Testis (tissue), 2 donors: ENCODE measurements at regions not wholly inside any gene's neighbourhood (a gene's known extent, or its start where the extent isn't known, plus 50 kb on each side); places are given as distances from the start of the nearest gene placed in this dataset.

Experiments used
- DNase-seq: peaks from one replicate; pipeline ENCODE4 v3.0.0-alpha.2; 2019
- H3K27ac ChIP-seq, 2 donors: fragments of 200-600 bp; sonication (generic); one replicate each; pipeline ENCODE4 v1.5.1; 2019
- H3K27me3 ChIP-seq: fragments of 200-600 bp; sonication (generic); one replicate; pipeline ENCODE4 v1.5.1; 2019
- H3K36me3 ChIP-seq: fragments of 200-600 bp; sonication (generic); one replicate; pipeline ENCODE4 v1.5.1; 2017; ENCODE audit warnings: low read depth; ENCODE audit errors: missing control alignments
- H3K4me1 ChIP-seq: fragments of 200-600 bp; sonication (generic); one replicate; pipeline ENCODE4 v1.5.1; 2019
- H3K4me3 ChIP-seq, 2 donors: fragments of 200-600 bp; sonication (generic); one replicate each; pipeline ENCODE4 v1.5.1; 2017 to 2019
- H3K9me3 ChIP-seq: fragments of 200-600 bp; sonication (generic); one replicate; pipeline ENCODE4 v1.5.1; 2017
- POLR2A ChIP-seq: fragments of 450-650 bp; IDR thresholded peaks from one replicate; pipeline ENCODE4 v1.6.1; 2017; ENCODE audit warnings: antibody characterized with exemption, mild to moderate bottlenecking, moderate library complexity
- WGBS, 2 donors: methylation state at CpG; one replicate each; pipeline ENCODE4 v1.1.5; 2018; 5-methylcytosine and 5-hydroxymethylcytosine counted together
- intact Hi-C: fragments of 100-400 bp; cut with DNase I; formaldehyde crosslinking; loops from one replicate; pipeline ENCODE4 v1.15.1; 2023; ENCODE audit warnings: low total_unique reads
- TF ChIP-seq, protein P1 (sequence below), 3 experiments: fragments of 450-650 bp in 2 of 3; fragments of 200-600 bp in 1 of 3; sonication (generic) in 1 of 3; IDR thresholded peaks; one replicate each; pipeline ENCODE4 v1.5.1; 2016 to 2019; ENCODE audit warnings: antibody characterized with exemption in 3 of 3, mild to moderate bottlenecking in 2 of 3, moderate library complexity in 1 of 3

DNA sequence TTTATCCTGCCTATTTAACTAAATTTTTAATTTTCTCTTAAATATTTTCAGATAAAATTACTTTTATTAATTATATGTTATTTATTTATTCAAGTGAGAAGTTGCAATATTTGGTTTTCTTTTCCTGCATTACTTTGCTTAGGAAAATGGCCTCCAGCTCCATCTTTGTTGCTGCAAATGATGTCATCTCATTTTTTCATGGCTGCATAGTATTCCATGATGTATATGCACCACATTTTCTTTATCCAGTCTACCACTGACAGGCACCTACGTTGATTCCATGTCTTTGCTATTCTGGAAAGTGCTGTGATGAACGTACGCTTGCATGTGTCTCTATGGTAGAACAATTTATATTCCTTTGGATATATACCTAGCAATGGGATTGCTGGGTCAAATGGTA lies 186.9 kb upstream of the LYPLAL1 start:
- no peak for DNase-seq
- H3K27me3 ChIP-seq = no peaks in the 10 kb centered on the region
- no peaks in the 10 kb centered on the region for H3K36me3 ChIP-seq

DNA sequence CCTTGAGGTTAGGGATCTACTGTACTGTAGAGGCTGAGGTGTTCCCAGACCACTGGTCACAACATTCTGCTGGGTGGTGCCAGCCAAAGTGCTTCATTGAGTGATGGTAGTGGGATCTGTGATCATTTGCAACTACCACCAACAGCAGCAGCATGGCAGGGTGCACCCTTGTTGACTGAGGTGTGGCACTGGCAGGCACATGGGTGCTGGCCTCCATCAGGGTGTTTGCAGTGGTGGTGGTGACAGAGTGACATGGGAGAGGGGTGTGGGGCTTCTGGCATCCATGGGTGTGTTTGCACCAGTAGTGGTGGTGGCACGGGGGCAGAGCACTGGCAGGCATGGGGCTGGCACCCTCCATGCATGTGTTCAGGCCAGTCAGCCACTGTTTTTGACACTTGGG lies 183.7 kb upstream of the LYPLAL1 start:
- Histone ChIP-seq H3K4me3 (no peak overlapping the region), H3K4me1 (no peaks in the 10 kb centered on the region), H3K36me3 (no peaks in the 10 kb centered on the region), H3K27me3 (no peaks in the 10 kb centered on the region), H3K27ac (no peak overlapping the region), H3K9me3 (no peaks in the 10 kb centered on the region)
- intact Hi-C loops = no loop called here
- no peak for DNase-seq
- 79 to 100% methylated on average over 1 of the region's 1 CpG for WGBS, 2 donors
- TF ChIP-seq POLR2A = no peak
- TF ChIP-seq, protein P1, sequence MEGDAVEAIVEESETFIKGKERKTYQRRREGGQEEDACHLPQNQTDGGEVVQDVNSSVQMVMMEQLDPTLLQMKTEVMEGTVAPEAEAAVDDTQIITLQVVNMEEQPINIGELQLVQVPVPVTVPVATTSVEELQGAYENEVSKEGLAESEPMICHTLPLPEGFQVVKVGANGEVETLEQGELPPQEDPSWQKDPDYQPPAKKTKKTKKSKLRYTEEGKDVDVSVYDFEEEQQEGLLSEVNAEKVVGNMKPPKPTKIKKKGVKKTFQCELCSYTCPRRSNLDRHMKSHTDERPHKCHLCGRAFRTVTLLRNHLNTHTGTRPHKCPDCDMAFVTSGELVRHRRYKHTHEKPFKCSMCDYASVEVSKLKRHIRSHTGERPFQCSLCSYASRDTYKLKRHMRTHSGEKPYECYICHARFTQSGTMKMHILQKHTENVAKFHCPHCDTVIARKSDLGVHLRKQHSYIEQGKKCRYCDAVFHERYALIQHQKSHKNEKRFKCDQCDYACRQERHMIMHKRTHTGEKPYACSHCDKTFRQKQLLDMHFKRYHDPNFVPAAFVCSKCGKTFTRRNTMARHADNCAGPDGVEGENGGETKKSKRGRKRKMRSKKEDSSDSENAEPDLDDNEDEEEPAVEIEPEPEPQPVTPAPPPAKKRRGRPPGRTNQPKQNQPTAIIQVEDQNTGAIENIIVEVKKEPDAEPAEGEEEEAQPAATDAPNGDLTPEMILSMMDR (IDR thresholded peaks at IDR 0.05) = no peak

More for the DNA sequence above, 186.9 kb upstream of the LYPLAL1 start:
- Histone ChIP-seq H3K27ac (no peak overlapping the region), H3K4me1 (no peaks in the 10 kb centered on the region), H3K4me3 (no peak overlapping the region), H3K9me3 (no peaks in the 10 kb centered on the region)
- 88 to 94% methylated on average over 3 of the region's 3 CpGs for WGBS, 2 donors
- intact Hi-C loops = no loop called here
- TF ChIP-seq POLR2A = no peak

DNA sequence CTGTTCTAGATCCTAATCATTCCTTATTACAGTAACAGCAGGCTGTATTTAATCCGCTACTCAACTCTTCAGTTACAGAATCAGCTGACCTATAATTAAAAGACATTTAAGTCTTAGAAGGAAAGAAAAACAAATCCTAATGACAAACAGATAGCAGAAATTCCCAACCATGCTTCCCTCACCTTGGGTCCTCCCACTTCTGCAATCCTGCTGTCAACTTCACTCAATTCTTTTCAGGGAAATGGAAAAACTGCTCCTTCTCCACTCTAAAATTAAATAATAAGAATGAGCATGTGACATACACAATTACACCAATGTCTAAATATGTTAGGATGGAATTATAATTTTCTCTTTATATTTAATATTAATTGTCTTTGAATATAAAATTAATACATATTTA lies 182.6 kb upstream of the LYPLAL1 start:
- intact Hi-C loops = no loop called here
- no peak for TF ChIP-seq POLR2A
- TF ChIP-seq, protein P1 (IDR thresholded peaks at IDR 0.05) = no peak

DNA sequence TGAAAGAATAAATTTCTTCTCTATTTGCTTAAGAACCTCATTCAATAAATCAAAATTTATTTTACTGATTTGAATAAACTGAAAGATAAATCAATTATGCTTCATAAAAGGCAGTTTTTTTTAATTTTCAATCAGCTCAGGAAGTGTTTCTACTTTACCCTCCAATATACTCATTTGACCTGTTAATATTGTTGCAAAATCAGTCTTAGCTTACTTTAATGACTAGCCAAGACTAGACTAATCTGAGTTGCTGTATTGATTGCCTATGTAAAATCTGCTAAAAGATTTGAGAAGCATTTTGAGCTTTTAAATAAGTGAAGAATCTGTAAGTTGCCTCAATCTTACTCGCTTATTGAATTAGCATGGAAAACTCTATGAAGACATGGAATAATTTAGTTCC lies 179.1 kb upstream of the LYPLAL1 start:
- Histone ChIP-seq H3K9me3 (no peaks in the 10 kb centered on the region), H3K27ac (no peak overlapping the region), H3K4me1 (no peaks in the 10 kb centered on the region), H3K27me3 (no peaks in the 10 kb centered on the region), H3K4me3 (no peak overlapping the region), H3K36me3 (no peaks in the 10 kb centered on the region)
- DNase-seq = no peak
- intact Hi-C loops = no loop called here
- TF ChIP-seq, protein P1 (IDR thresholded peaks at IDR 0.05) = no peak
- no peak for TF ChIP-seq POLR2A
- 93 to 100% methylated on average over 1 of the region's 1 CpG for WGBS, 2 donors

More for the DNA sequence above, 182.6 kb upstream of the LYPLAL1 start:
- no peak for DNase-seq
- no peak overlapping the region for H3K27ac ChIP-seq
- no peaks in the 10 kb centered on the region for H3K4me1 ChIP-seq
- no peaks in the 10 kb centered on the region for H3K36me3 ChIP-seq
- no peaks in the 10 kb centered on the region for H3K27me3 ChIP-seq
- WGBS, 2 donors = 66 to 74% methylated on average over 1 of the region's 1 CpG
- no peaks in the 10 kb centered on the region for H3K9me3 ChIP-seq
- no peak overlapping the region for H3K4me3 ChIP-seq

DNA sequence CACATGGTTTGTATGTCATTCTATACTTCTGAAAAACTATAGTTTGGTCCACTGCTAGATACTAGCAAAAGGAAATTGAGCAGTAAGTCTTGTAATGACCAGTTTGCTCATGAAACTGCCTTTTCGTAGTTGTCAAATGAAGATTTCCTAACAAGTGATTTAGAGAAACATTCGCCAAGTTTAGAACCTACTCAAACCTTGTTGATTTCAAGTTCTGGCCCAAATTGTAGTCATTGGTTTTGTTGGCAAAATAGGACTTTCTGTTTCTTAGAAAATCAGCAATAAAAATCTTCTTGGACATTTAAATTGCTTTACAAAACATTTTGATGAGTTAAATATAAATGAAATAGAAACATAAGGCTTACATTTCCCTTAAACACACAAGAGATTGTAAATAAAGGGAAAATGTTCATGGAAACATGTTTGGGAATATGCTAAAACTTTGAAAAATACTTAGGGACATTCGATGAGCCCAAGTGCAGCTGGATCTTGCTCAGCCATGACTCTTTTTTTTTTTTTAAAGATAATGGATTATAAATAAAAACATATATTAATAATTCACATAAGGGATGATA lies 178.5 kb upstream of the LYPLAL1 start:
- DNase-seq = no peak
- TF ChIP-seq POLR2A = no peak
- TF ChIP-seq, protein P1 (IDR thresholded peaks at IDR 0.05) = no peak
- Histone ChIP-seq H3K9me3 (no peaks in the 10 kb centered on the region), H3K27ac (no peak overlapping the region), H3K36me3 (no peaks in the 10 kb centered on the region), H3K4me3 (no peak overlapping the region), H3K27me3 (no peaks in the 10 kb centered on the region), H3K4me1 (no peaks in the 10 kb centered on the region)
- WGBS, 2 donors = 84 to 90% methylated on average over 3 of the region's 3 CpGs
- intact Hi-C loops = no loop called here
